ENCODE measurements at regions not wholly inside any gene's neighbourhood (a gene's known extent, or its start where the extent isn't known, plus 50 kb on each side); places are given as distances from the start of the nearest gene placed in this dataset.

DNA sequence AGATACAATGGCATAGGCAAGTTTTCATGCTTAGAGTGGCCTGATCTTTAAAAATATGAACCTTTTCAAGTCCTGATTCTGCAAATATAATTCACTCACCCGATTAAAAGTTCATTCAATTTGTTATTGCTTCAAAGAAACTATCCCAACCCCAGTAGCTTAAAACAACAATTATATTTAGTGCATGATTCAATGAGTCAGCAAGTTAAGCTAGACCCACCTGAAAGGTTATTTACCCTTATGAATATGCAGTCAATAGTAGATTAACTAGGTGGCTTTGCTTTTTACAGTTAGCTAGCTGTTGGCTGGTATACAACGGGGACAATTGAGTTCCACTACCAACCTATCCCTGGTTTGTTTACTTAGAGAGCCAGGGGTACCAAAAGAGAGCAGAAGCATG is 95.6 kb upstream of the ANKEF1 start:
- no peak for DNase-seq
- H3K4me3 ChIP-seq (ENCODE audit: low read depth in 2 of 2, low read length in 1 of 2): no peak overlapping the region
- H3K27ac ChIP-seq (ENCODE audit: low read depth in 2 of 2, low read length in 1 of 2): no peak overlapping the region
- TF ChIP-seq FOSL2 (IDR thresholded peaks at IDR 0.05; ENCODE audit: borderline replicate concordance, low read depth): no peak
- no peak for TF ChIP-seq RCOR1 (IDR thresholded peaks at IDR 0.05; ENCODE audit: low read length)
- TF ChIP-seq JUND (IDR thresholded peaks at IDR 0.05): no peak
- no peak for TF ChIP-seq RAD21 (IDR thresholded peaks at IDR 0.05; ENCODE audit: low read length)
- TF ChIP-seq ELF1 (IDR thresholded peaks at IDR 0.05): no peak
- no peak for TF ChIP-seq MXI1 (IDR thresholded peaks at IDR 0.05; ENCODE audit: low read depth, low read length)
- TF ChIP-seq GATA2 (CRISPR knock-in tag; IDR thresholded peaks at IDR 0.05): no peak
- no peak for TF ChIP-seq TCF12 (IDR thresholded peaks at IDR 0.05)
- TF ChIP-seq EZH2phosphoT487 (IDR thresholded peaks at IDR 0.05; ENCODE audit: borderline replicate concordance, low read depth): no peak
- no peak for TF ChIP-seq SMC3 (IDR thresholded peaks at IDR 0.05; ENCODE audit: low read depth, low read length)
- no peak for TF ChIP-seq POLR2AphosphoS5 (IDR thresholded peaks at IDR 0.05; ENCODE audit: low read depth, low read length)
- no peak for TF ChIP-seq RFX5 (IDR thresholded peaks at IDR 0.05; ENCODE audit: low read length)
- TF ChIP-seq, protein P1, sequence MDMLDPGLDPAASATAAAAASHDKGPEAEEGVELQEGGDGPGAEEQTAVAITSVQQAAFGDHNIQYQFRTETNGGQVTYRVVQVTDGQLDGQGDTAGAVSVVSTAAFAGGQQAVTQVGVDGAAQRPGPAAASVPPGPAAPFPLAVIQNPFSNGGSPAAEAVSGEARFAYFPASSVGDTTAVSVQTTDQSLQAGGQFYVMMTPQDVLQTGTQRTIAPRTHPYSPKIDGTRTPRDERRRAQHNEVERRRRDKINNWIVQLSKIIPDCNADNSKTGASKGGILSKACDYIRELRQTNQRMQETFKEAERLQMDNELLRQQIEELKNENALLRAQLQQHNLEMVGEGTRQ (IDR thresholded peaks at IDR 0.05; ENCODE audit: borderline replicate concordance, low read depth, low read length): no peak
- TF ChIP-seq CHD2 (IDR thresholded peaks at IDR 0.05; ENCODE audit: low read length, partially characterized antibody): no peak
- TF ChIP-seq MAX (IDR thresholded peaks at IDR 0.05; ENCODE audit: low read depth): no peak
- no peaks in the 10 kb centered on the region for H3K4me1 ChIP-seq (ENCODE audit: control insufficient read depth in 1 of 2, insufficient read depth in 2 of 2, low read depth in 1 of 2, low read length in 1 of 2)
- no peak overlapping the region for H2AFZ ChIP-seq (ENCODE audit: low read depth)
- no peak overlapping the region for H3K4me2 ChIP-seq
- H3K79me2 ChIP-seq (ENCODE audit: insufficient read depth): no peaks in the 10 kb centered on the region
- no peaks in the 10 kb centered on the region for H3K9me3 ChIP-seq
- no peaks in the 10 kb centered on the region for H3K36me3 ChIP-seq (replicated peaks in 1 of 2; ENCODE audit: control insufficient read depth in 1 of 2, insufficient read depth in 2 of 2, low read length in 1 of 2)
- ChIA-PET POLR2A (no interaction called here), CTCF (interaction anchor here (1.2 kb wide), 1 partner anchor 10 kb away, joined by 4 read pairs; no protein-coding TSS in a partner anchor)
- 24% methylated on average over 2 of the region's 2 CpGs for WGBS (ENCODE audit: low lambda C conversion rate)
- H3K27me3 ChIP-seq (ENCODE audit: insufficient read depth): no peaks in the 10 kb centered on the region
- no peaks in the 10 kb centered on the region for H3K9me2 ChIP-seq
- H3F3A ChIP-seq (replicated peaks; ENCODE audit: insufficient read depth): no peaks in the 10 kb centered on the region
- no peaks in the 10 kb centered on the region for H4K20me1 ChIP-seq (ENCODE audit: insufficient read depth)
- H3K9ac ChIP-seq: no peak overlapping the region

DNA sequence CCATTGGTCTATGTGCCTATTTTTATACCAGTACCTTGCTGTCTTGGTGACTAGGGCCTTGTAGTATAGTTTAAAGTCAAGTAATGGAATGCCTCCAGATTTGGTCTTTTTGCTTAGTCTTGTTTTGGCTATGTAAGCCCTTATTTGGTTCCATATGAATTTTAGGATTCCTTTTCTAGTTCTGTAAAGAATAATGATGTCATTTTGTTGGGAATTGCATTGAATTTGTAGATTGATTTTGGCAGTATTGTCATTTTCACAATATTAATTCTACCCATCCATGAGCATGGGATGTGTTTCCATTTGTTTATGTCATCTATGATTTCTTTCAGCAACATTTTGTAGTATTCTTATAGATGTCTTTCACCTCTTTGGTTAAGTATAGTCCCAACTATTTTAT is 96.4 kb upstream of the PAK5 start:
- TF ChIP-seq PBX3 (IDR thresholded peaks at IDR 0.05) (no peak), FOXJ3 (CRISPR knock-in tag; IDR thresholded peaks at IDR 0.05) (no peak), GATA2 (CRISPR knock-in tag; IDR thresholded peaks at IDR 0.05) (no peak), IRF3 (IDR thresholded peaks at IDR 0.05; ENCODE audit: low read depth, low read length) (no peak), RXRA (IDR thresholded peaks at IDR 0.05; ENCODE audit: borderline replicate concordance, low read depth) (no peak), RCOR1 (IDR thresholded peaks at IDR 0.05; ENCODE audit: low read length) (no peak), FOXM1 (IDR thresholded peaks at IDR 0.05; ENCODE audit: low read depth) (no peak)
- H4K20me1 ChIP-seq (ENCODE audit: insufficient read depth): no peaks in the 10 kb centered on the region

More for the DNA sequence above, 96.4 kb upstream of the PAK5 start:
- Histone ChIP-seq H2AFZ (ENCODE audit: low read depth) (no peak overlapping the region), H3K4me3 (ENCODE audit: low read depth in 2 of 2, low read length in 1 of 2) (no peak overlapping the region), H3K36me3 (replicated peaks in 1 of 2; ENCODE audit: control insufficient read depth in 1 of 2, insufficient read depth in 2 of 2, low read length in 1 of 2) (no peaks in the 10 kb centered on the region), H3K79me2 (ENCODE audit: insufficient read depth) (no peaks in the 10 kb centered on the region), H3K27ac (ENCODE audit: low read depth in 2 of 2, low read length in 1 of 2) (no peak overlapping the region), H3K4me2 (no peak overlapping the region), H3F3A (replicated peaks; ENCODE audit: insufficient read depth) (no peaks in the 10 kb centered on the region), H3K9me2 (no peaks in the 10 kb centered on the region), H3K9me3 (no peaks in the 10 kb centered on the region), H3K4me1 (ENCODE audit: control insufficient read depth in 1 of 2, insufficient read depth in 2 of 2, low read depth in 1 of 2, low read length in 1 of 2) (no peaks in the 10 kb centered on the region), H3K9ac (no peak overlapping the region), H3K27me3 (ENCODE audit: insufficient read depth) (no peaks in the 10 kb centered on the region)
- POLR2A ChIA-PET: no interaction called here
- DNase-seq: no peak
- CTCF ChIA-PET: interaction anchor here (0.6 kb wide), 1 partner anchor 509 kb away, joined by 4 read pairs; no protein-coding TSS in a partner anchor

Measured in SK-N-SH (cell line).